ENCODE measurements at regions not wholly inside any gene's neighbourhood (a gene's known extent, or its start where the extent isn't known, plus 50 kb on each side); places are given as distances from the start of the nearest gene placed in this dataset.

GRCh38 chr15:91535856-91536500, 317.5 kb upstream of the SLCO3A1 start:
- TF ChIP-seq, protein P1, sequence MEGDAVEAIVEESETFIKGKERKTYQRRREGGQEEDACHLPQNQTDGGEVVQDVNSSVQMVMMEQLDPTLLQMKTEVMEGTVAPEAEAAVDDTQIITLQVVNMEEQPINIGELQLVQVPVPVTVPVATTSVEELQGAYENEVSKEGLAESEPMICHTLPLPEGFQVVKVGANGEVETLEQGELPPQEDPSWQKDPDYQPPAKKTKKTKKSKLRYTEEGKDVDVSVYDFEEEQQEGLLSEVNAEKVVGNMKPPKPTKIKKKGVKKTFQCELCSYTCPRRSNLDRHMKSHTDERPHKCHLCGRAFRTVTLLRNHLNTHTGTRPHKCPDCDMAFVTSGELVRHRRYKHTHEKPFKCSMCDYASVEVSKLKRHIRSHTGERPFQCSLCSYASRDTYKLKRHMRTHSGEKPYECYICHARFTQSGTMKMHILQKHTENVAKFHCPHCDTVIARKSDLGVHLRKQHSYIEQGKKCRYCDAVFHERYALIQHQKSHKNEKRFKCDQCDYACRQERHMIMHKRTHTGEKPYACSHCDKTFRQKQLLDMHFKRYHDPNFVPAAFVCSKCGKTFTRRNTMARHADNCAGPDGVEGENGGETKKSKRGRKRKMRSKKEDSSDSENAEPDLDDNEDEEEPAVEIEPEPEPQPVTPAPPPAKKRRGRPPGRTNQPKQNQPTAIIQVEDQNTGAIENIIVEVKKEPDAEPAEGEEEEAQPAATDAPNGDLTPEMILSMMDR (optimal IDR thresholded peaks at IDR 0.05 in 1 of 3, IDR thresholded peaks at IDR 0.05 in 1 of 3, conservative IDR thresholded peaks at IDR 0.05 in 1 of 3; ENCODE audit: extremely low read depth in 1 of 3, insufficient read depth in 2 of 3, low read length in 3 of 3): no peak
- no peak for TF ChIP-seq EZH2 (IDR thresholded peaks at IDR 0.05; ENCODE audit: low read length)

All from keratinocyte (primary cell).